HepG2 (cell line): ENCODE measurements at regions not wholly inside any gene's neighbourhood (a gene's known extent, or its start where the extent isn't known, plus 50 kb on each side); places are given as distances from the start of the nearest gene placed in this dataset.

Experiments used
- EHMT2 ChIP-seq: fragments of 200-600 bp; sonication (generic); IDR thresholded peaks from 2 replicates; pipeline ENCODE4 v1.7.0; 2017; ENCODE audit warnings: antibody characterized with exemption, low read depth, low read length, borderline replicate concordance
- ELF4 ChIP-seq: sonication (generic); formaldehyde crosslinking; IDR thresholded peaks from 2 replicates; pipeline ENCODE4 v1.5.0; 2020; ENCODE audit warnings: missing genetic modification reagents, mild to moderate bottlenecking, moderate library complexity, borderline replicate concordance
- NCOA1 ChIP-seq: sonication (generic); formaldehyde crosslinking; IDR thresholded peaks from 2 replicates; pipeline ENCODE4 v1.9.0; 2021; ENCODE audit warnings: missing genetic modification reagents
- TRIM24 ChIP-seq: sonication (generic); formaldehyde crosslinking; IDR thresholded peaks from 2 replicates; pipeline ENCODE4 v1.8.0; 2022; ENCODE audit warnings: mild to moderate bottlenecking, missing genetic modification reagents
- ZFP1 ChIP-seq: IDR thresholded peaks from 2 replicates; pipeline ENCODE4 v1.6.1; 2016
- ZNF672 ChIP-seq: sonication (generic); formaldehyde crosslinking; IDR thresholded peaks from 2 replicates; pipeline ENCODE4 v1.8.1; 2022; ENCODE audit warnings: missing genetic modification reagents
- TF ChIP-seq, protein P1 (sequence below): sonication (generic); formaldehyde crosslinking; IDR thresholded peaks from 2 replicates; pipeline ENCODE4 v1.4.0; 2020; ENCODE audit warnings: missing genetic modification reagents
- TF ChIP-seq, protein P2 (sequence below): sonication (generic); formaldehyde crosslinking; IDR thresholded peaks from 2 replicates; pipeline ENCODE4 v1.4.0; 2020; ENCODE audit warnings: missing genetic modification reagents
- TF ChIP-seq, protein P3 (sequence below): sonication (generic); formaldehyde crosslinking; IDR thresholded peaks from 2 replicates; pipeline ENCODE4 v1.5.0; 2020; ENCODE audit warnings: mild to moderate bottlenecking, missing genetic modification reagents, moderate library complexity
- TF ChIP-seq, protein P4 (sequence below): sonication (generic); formaldehyde crosslinking; IDR thresholded peaks from 2 replicates; pipeline ENCODE4 v1.5.0; 2020; ENCODE audit warnings: mild to moderate bottlenecking, missing genetic modification reagents

DNA sequence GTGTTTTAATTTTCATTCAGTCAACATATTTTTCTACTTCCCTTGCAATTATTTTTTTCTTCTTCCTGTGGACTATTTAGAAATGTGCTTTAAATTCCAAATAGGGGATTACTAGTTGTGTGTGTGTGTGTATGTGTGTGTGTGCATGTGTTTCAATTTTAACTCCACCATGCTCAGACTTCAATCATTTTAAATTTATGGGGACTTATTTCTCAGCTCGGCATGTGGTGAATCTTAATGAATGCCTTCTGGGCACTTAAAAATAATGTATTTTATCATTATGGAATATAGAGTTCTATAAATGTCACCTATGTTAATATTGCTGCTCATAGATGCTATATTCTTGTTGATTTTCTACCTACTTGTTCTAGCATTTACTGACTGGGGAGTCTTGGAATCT lies 465.6 kb upstream of the PRKX start:
- no peak for TF ChIP-seq ZFP1 (CRISPR knock-in tag)
- TF ChIP-seq TRIM24 (CRISPR knock-in tag), result no peak
- TF ChIP-seq, protein P1, sequence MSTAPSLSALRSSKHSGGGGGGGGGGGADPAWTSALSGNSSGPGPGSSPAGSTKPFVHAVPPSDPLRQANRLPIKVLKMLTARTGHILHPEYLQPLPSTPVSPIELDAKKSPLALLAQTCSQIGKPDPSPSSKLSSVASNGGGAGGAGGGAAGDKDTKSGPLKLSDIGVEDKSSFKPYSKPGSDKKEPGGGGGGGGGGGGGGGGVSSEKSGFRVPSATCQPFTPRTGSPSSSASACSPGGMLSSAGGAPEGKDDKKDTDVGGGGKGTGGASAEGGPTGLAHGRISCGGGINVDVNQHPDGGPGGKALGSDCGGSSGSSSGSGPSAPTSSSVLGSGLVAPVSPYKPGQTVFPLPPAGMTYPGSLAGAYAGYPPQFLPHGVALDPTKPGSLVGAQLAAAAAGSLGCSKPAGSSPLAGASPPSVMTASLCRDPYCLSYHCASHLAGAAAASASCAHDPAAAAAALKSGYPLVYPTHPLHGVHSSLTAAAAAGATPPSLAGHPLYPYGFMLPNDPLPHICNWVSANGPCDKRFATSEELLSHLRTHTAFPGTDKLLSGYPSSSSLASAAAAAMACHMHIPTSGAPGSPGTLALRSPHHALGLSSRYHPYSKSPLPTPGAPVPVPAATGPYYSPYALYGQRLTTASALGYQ (CRISPR knock-in tag), result no peak
- TF ChIP-seq EHMT2, result no peak
- TF ChIP-seq, protein P2, sequence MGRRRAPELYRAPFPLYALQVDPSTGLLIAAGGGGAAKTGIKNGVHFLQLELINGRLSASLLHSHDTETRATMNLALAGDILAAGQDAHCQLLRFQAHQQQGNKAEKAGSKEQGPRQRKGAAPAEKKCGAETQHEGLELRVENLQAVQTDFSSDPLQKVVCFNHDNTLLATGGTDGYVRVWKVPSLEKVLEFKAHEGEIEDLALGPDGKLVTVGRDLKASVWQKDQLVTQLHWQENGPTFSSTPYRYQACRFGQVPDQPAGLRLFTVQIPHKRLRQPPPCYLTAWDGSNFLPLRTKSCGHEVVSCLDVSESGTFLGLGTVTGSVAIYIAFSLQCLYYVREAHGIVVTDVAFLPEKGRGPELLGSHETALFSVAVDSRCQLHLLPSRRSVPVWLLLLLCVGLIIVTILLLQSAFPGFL, result no peak
- TF ChIP-seq, protein P3, sequence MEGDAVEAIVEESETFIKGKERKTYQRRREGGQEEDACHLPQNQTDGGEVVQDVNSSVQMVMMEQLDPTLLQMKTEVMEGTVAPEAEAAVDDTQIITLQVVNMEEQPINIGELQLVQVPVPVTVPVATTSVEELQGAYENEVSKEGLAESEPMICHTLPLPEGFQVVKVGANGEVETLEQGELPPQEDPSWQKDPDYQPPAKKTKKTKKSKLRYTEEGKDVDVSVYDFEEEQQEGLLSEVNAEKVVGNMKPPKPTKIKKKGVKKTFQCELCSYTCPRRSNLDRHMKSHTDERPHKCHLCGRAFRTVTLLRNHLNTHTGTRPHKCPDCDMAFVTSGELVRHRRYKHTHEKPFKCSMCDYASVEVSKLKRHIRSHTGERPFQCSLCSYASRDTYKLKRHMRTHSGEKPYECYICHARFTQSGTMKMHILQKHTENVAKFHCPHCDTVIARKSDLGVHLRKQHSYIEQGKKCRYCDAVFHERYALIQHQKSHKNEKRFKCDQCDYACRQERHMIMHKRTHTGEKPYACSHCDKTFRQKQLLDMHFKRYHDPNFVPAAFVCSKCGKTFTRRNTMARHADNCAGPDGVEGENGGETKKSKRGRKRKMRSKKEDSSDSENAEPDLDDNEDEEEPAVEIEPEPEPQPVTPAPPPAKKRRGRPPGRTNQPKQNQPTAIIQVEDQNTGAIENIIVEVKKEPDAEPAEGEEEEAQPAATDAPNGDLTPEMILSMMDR (CRISPR knock-in tag), result no peak
- TF ChIP-seq NCOA1 (CRISPR knock-in tag), result no peak
- no peak for TF ChIP-seq ELF4 (CRISPR knock-in tag)
- no peak for TF ChIP-seq ZNF672
- TF ChIP-seq, protein P4, sequence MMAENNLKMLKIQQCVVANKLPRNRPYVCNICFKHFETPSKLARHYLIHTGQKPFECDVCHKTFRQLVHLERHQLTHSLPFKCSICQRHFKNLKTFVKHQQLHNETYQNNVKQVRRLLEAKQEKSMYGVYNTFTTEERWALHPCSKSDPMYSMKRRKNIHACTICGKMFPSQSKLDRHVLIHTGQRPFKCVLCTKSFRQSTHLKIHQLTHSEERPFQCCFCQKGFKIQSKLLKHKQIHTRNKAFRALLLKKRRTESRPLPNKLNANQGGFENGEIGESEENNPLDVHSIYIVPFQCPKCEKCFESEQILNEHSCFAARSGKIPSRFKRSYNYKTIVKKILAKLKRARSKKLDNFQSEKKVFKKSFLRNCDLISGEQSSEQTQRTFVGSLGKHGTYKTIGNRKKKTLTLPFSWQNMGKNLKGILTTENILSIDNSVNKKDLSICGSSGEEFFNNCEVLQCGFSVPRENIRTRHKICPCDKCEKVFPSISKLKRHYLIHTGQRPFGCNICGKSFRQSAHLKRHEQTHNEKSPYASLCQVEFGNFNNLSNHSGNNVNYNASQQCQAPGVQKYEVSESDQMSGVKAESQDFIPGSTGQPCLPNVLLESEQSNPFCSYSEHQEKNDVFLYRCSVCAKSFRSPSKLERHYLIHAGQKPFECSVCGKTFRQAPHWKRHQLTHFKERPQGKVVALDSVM (CRISPR knock-in tag), result no peak
